ENCODE measurements at regions not wholly inside any gene's neighbourhood (a gene's known extent, or its start where the extent isn't known, plus 50 kb on each side); places are given as distances from the start of the nearest gene placed in this dataset.

DNA sequence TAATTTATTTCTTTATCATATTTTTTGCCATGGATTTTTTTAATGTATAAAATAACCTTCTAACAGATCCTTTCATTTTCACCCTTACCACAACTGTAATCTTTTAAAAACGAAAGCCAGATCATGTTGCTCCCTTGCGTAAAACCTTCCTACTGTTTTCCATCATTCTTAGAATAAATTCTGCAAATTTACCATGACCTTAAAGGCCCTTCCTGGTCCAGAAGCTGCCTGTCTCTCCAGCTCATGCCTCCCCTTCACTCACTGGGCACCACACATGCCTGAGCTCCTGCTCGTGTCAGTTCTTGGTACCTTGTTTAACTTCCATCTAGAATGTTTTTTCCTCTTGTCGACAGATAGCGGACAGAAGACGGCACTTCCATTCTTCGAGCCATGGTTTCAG, 245.0 kb upstream of the CDH5 start:
- TF ChIP-seq, protein P1, sequence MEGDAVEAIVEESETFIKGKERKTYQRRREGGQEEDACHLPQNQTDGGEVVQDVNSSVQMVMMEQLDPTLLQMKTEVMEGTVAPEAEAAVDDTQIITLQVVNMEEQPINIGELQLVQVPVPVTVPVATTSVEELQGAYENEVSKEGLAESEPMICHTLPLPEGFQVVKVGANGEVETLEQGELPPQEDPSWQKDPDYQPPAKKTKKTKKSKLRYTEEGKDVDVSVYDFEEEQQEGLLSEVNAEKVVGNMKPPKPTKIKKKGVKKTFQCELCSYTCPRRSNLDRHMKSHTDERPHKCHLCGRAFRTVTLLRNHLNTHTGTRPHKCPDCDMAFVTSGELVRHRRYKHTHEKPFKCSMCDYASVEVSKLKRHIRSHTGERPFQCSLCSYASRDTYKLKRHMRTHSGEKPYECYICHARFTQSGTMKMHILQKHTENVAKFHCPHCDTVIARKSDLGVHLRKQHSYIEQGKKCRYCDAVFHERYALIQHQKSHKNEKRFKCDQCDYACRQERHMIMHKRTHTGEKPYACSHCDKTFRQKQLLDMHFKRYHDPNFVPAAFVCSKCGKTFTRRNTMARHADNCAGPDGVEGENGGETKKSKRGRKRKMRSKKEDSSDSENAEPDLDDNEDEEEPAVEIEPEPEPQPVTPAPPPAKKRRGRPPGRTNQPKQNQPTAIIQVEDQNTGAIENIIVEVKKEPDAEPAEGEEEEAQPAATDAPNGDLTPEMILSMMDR (IDR thresholded peaks at IDR 0.05; ENCODE audit: insufficient read depth, low read depth, low read length), result no peak
- no peak for TF ChIP-seq EZH2 (IDR thresholded peaks at IDR 0.05; ENCODE audit: insufficient read depth, low read length)
